Activated naive CD4-positive, alpha-beta T cell (primary cell): ENCODE measurements at regions not wholly inside any gene's neighbourhood (a gene's known extent, or its start where the extent isn't known, plus 50 kb on each side); places are given as distances from the start of the nearest gene placed in this dataset.

Experiments
- DNase-seq, 4 experiments: peaks; one replicate each; lab custom pipeline; 2025; lab: John Stamatoyannopoulos, UW

DNA sequence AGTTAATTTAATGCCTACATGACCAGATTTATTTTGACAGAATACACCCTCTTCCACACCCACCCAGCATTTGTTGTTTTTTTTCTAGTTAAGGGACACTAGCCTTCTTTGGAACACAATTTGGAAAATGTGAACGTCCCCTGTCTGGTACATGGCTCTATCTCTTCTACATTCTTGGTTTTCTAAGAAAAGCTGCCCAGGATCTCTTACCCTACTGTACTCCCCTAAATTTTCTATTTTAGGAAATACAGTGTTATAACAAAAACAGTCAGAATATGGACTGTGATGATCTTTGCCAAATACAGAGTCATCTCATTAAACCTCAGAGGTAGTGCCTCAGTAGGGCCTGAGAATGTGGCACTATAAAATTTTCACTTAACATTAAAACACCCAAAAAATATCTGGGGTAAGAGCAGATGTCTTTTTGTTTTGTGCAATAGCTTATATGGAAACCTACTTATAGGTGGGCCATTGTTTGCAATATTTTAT lies 93.1 kb upstream of the SPON1 start:
- DNase-seq, result no peak

GRCh38 chr11:13874597-13874996 lies 87.9 kb upstream of the SPON1 start:
- DNase-seq, result no peak

- no peak for DNase-seq
Observed at GRCh38 chr11:13875643-13876042, 86.9 kb upstream of the SPON1 start.

- no peak for DNase-seq
Observed at GRCh38 chr11:13876423-13876822, 86.1 kb upstream of the SPON1 start.

GRCh38 chr11:13878077-13878476 lies 84.4 kb upstream of the SPON1 start:
- DNase-seq, result no peak

DNA sequence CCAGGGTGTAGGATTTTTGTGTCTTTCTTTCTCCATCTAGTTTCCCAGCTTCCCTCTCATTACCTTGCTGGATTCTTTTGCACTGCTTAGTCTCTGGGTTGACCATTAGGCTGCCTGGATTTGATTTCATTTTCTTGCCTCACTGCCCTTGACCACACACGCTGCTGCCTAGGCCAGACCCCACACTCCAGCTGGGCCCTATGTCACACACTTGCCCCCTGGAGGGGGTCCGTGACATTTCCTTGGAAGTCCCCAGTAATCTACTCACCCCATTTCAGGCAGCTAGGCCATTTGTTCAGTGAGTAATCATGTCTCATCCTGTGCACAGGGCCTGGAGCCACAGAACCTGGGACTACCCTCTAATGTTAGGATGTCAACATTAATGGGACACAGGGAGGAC lies 81.9 kb upstream of the SPON1 start:
- no peak for DNase-seq

DNA sequence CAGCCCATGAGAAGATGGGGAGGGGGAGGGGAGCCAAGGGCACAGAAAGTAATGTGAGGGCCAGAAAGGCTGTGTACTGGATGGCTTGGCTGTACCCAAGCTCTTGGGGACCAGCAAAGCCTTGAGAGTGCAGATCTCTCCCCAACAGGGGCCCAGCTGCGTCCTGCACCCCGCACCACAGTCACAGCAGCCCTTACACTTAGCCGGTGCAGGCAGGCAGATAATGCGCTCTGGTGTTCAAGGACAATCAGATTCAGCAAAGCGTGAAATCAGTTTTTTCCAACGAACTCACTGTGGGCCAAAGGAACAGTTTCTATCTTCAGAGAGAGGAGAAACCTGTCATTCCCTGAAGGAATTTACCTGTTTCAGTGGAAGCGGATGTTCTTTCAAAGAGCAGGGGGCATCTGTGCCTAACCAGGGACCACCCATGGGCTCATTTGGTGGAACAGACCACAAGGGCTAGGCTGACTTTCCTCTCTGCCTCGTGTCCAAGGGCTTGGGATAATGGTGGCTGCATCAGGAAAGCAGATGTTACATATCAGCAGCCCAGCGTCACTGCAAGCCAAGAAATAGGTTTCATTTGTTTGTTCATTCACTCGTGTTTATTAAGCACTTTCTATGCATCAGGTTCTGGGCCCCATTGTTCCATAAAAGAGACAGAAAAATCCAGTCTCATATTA lies 81.2 kb upstream of the SPON1 start:
- no peak for DNase-seq

GRCh38 chr11:13883042-13883441 lies 79.5 kb upstream of the SPON1 start:
- DNase-seq, result no peak

GRCh38 chr11:13883589-13883988 lies 78.9 kb upstream of the SPON1 start:
- no peak for DNase-seq

GRCh38 chr11:13884158-13884799 lies 78.2 kb upstream of the SPON1 start:
- no peak for DNase-seq

GRCh38 chr11:13885083-13885482 lies 77.4 kb upstream of the SPON1 start:
- DNase-seq, result no peak

DNA sequence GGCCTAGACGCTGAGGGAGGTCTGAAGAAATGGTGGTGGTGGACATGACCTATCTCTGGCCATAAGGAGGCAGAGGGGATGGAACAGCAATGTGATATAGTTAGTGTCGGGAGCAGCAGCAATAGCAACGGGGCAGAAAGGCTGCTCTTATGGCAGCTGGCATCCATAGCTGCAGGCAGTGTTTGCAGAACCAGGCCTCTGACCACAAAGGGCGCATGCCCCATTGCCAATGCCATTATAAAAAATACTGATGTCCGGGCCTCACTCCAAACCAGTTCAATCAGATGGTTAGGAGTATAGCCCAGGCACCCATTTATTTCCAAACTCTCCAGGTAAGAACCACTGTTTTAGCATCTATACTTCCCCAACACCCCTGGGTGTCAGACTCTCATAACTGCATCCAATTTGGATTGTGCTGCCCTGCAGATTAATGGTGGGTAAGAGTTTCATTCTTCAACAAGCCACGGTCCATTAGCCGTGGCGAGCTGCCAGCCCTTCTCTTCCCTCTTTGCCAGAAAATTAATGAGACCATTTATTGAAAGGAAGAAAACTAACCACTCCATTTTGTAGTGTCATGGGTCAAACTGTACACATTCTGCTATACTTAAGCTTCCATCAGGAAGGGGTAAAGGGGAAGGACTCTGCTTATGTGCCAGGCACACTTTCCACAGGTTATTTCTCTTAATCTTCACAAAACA lies 72.8 kb upstream of the SPON1 start:
- DNase-seq, result no peak

- DNase-seq, result no peak
Observed at GRCh38 chr11:13891911-13892310, 70.6 kb upstream of the SPON1 start.

- no peak for DNase-seq
Observed at GRCh38 chr11:13896175-13896980, 66.1 kb upstream of the SPON1 start.

DNA sequence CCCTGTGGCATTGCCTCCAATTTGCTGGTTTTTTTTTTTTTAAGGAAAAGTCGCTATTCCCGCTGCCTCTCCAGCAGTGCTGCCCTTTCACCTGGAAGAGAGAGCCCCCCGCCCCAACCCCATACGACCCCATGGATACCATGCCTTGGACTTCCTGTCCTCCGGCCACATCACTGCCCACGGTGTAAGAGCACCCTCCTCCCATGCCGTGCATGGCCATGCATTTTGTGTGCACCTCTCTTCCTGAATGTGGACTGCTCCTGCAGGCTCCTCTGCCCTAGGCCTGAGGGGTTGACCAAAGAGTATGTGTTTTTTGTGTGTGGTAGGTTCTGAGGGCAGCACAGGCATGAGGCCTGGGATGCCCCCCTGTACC lies 65.6 kb upstream of the SPON1 start:
- no peak for DNase-seq

- no peak for DNase-seq
Observed at GRCh38 chr11:13897646-13898276, 64.8 kb upstream of the SPON1 start.

GRCh38 chr11:13899603-13900002 lies 62.9 kb upstream of the SPON1 start:
- DNase-seq, result no peak

GRCh38 chr11:13902523-13902922 lies 60.0 kb upstream of the SPON1 start:
- no peak for DNase-seq

GRCh38 chr11:13905137-13905781 lies 57.3 kb upstream of the SPON1 start:
- no peak for DNase-seq

DNA sequence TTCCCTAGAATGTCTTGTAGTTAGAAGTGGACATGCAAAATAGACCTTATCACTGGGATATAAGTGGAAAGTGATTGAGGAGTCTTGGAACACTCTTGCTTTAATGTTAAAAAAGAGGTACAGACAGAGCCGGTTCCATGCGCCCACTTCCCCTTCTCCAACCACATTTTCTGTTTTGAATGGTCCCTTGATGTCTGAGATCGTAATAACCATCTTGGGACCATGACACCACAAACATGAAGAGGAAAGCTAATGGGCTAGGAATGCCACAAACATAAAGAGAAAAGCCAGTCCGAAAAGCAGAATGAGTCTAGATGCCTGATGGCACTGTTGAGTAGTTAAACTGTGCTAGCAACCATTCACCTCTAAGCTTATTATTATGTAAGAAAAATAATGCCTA lies 54.8 kb upstream of the SPON1 start:
- no peak for DNase-seq

GRCh38 chr11:13908535-13908934 lies 54.0 kb upstream of the SPON1 start:
- DNase-seq, result no peak
